ENCODE measurements at regions not wholly inside any gene's neighbourhood (a gene's known extent, or its start where the extent isn't known, plus 50 kb on each side); places are given as distances from the start of the nearest gene placed in this dataset.

- Histone ChIP-seq H3K9me3 (ENCODE audit: control insufficient read depth, low read length) (no peaks in the 10 kb centered on the region), H3K27me3 (replicated peaks; ENCODE audit: control insufficient read depth, insufficient read depth, low read length, poor library complexity, severe bottlenecking) (no peaks in the 10 kb centered on the region), H3K27ac (ENCODE audit: insufficient read depth, low read length, poor library complexity, severe bottlenecking) (no peak overlapping the region), H3K4me1 (ENCODE audit: control insufficient read depth, insufficient read depth, low read length, poor library complexity, severe bottlenecking) (no peaks in the 10 kb centered on the region), H3K4me3 (ENCODE audit: insufficient read depth, low read depth, low read length, poor library complexity, severe bottlenecking) (no peak overlapping the region), H3K36me3 (ENCODE audit: control insufficient read depth, insufficient read depth, low read length) (no peaks in the 10 kb centered on the region)
- DNase-seq: no peak
These were observed 303.8 kb downstream of the TMEM121 start for GRCh38 chr14:105830171-105830570.

GRCh38 chr14:105836160-105836559 lies 309.8 kb downstream of the TMEM121 start:
- no peak overlapping the region for H3K4me3 ChIP-seq (ENCODE audit: insufficient read depth, low read depth, low read length, poor library complexity, severe bottlenecking)
- no peaks in the 10 kb centered on the region for H3K36me3 ChIP-seq (ENCODE audit: control insufficient read depth, insufficient read depth, low read length)
- no peak overlapping the region for H3K27ac ChIP-seq (ENCODE audit: insufficient read depth, low read length, poor library complexity, severe bottlenecking)
- H3K9me3 ChIP-seq (ENCODE audit: control insufficient read depth, low read length): no peaks in the 10 kb centered on the region
- no peaks in the 10 kb centered on the region for H3K4me1 ChIP-seq (ENCODE audit: control insufficient read depth, insufficient read depth, low read length, poor library complexity, severe bottlenecking)
- no peaks in the 10 kb centered on the region for H3K27me3 ChIP-seq (replicated peaks; ENCODE audit: control insufficient read depth, insufficient read depth, low read length, poor library complexity, severe bottlenecking)
- no peak for DNase-seq

- H3K27me3 ChIP-seq (replicated peaks; ENCODE audit: control insufficient read depth, insufficient read depth, low read length, poor library complexity, severe bottlenecking): no peaks in the 10 kb centered on the region
- no peaks in the 10 kb centered on the region for H3K9me3 ChIP-seq (ENCODE audit: control insufficient read depth, low read length)
- H3K4me3 ChIP-seq (ENCODE audit: insufficient read depth, low read depth, low read length, poor library complexity, severe bottlenecking): no peak overlapping the region
- no peaks in the 10 kb centered on the region for H3K4me1 ChIP-seq (ENCODE audit: control insufficient read depth, insufficient read depth, low read length, poor library complexity, severe bottlenecking)
- no peak overlapping the region for H3K27ac ChIP-seq (ENCODE audit: insufficient read depth, low read length, poor library complexity, severe bottlenecking)
- H3K36me3 ChIP-seq (ENCODE audit: control insufficient read depth, insufficient read depth, low read length): no peaks in the 10 kb centered on the region
- no peak for DNase-seq
These were observed 310.3 kb downstream of the TMEM121 start for GRCh38 chr14:105836730-105837129.

- no peaks in the 10 kb centered on the region for H3K4me1 ChIP-seq (ENCODE audit: control insufficient read depth, insufficient read depth, low read length, poor library complexity, severe bottlenecking)
- H3K9me3 ChIP-seq (ENCODE audit: control insufficient read depth, low read length): no peaks in the 10 kb centered on the region
- DNase-seq: no peak
- H3K27ac ChIP-seq (ENCODE audit: insufficient read depth, low read length, poor library complexity, severe bottlenecking): no peak overlapping the region
- no peaks in the 10 kb centered on the region for H3K27me3 ChIP-seq (replicated peaks; ENCODE audit: control insufficient read depth, insufficient read depth, low read length, poor library complexity, severe bottlenecking)
- no peaks in the 10 kb centered on the region for H3K36me3 ChIP-seq (ENCODE audit: control insufficient read depth, insufficient read depth, low read length)
- no peak overlapping the region for H3K4me3 ChIP-seq (ENCODE audit: insufficient read depth, low read depth, low read length, poor library complexity, severe bottlenecking)
These were observed 311.1 kb downstream of the TMEM121 start for GRCh38 chr14:105837349-105838063.

GRCh38 chr14:105838107-105838506 lies 311.7 kb downstream of the TMEM121 start:
- no peaks in the 10 kb centered on the region for H3K27me3 ChIP-seq (replicated peaks; ENCODE audit: control insufficient read depth, insufficient read depth, low read length, poor library complexity, severe bottlenecking)
- H3K9me3 ChIP-seq (ENCODE audit: control insufficient read depth, low read length): no peaks in the 10 kb centered on the region
- H3K4me1 ChIP-seq (ENCODE audit: control insufficient read depth, insufficient read depth, low read length, poor library complexity, severe bottlenecking): no peaks in the 10 kb centered on the region
- no peak for DNase-seq
- H3K36me3 ChIP-seq (ENCODE audit: control insufficient read depth, insufficient read depth, low read length): no peaks in the 10 kb centered on the region
- H3K4me3 ChIP-seq (ENCODE audit: insufficient read depth, low read depth, low read length, poor library complexity, severe bottlenecking): no peak overlapping the region
- H3K27ac ChIP-seq (ENCODE audit: insufficient read depth, low read length, poor library complexity, severe bottlenecking): no peak overlapping the region

GRCh38 chr14:105838591-105839424 lies 312.4 kb downstream of the TMEM121 start:
- Histone ChIP-seq H3K9me3 (ENCODE audit: control insufficient read depth, low read length) (no peaks in the 10 kb centered on the region), H3K4me3 (ENCODE audit: insufficient read depth, low read depth, low read length, poor library complexity, severe bottlenecking) (no peak overlapping the region), H3K27me3 (replicated peaks; ENCODE audit: control insufficient read depth, insufficient read depth, low read length, poor library complexity, severe bottlenecking) (no peaks in the 10 kb centered on the region), H3K27ac (ENCODE audit: insufficient read depth, low read length, poor library complexity, severe bottlenecking) (no peak overlapping the region), H3K4me1 (ENCODE audit: control insufficient read depth, insufficient read depth, low read length, poor library complexity, severe bottlenecking) (no peaks in the 10 kb centered on the region), H3K36me3 (ENCODE audit: control insufficient read depth, insufficient read depth, low read length) (no peaks in the 10 kb centered on the region)
- DNase-seq: no peak

GRCh38 chr14:105839425-105840265 lies 313.3 kb downstream of the TMEM121 start:
- Histone ChIP-seq H3K9me3 (ENCODE audit: control insufficient read depth, low read length) (no peaks in the 10 kb centered on the region), H3K27me3 (replicated peaks; ENCODE audit: control insufficient read depth, insufficient read depth, low read length, poor library complexity, severe bottlenecking) (no peaks in the 10 kb centered on the region), H3K4me1 (ENCODE audit: control insufficient read depth, insufficient read depth, low read length, poor library complexity, severe bottlenecking) (no peaks in the 10 kb centered on the region), H3K36me3 (ENCODE audit: control insufficient read depth, insufficient read depth, low read length) (no peaks in the 10 kb centered on the region), H3K4me3 (ENCODE audit: insufficient read depth, low read depth, low read length, poor library complexity, severe bottlenecking) (no peak overlapping the region), H3K27ac (ENCODE audit: insufficient read depth, low read length, poor library complexity, severe bottlenecking) (no peak overlapping the region)
- no peak for DNase-seq

GRCh38 chr14:105840266-105841021 lies 314.1 kb downstream of the TMEM121 start:
- no peaks in the 10 kb centered on the region for H3K4me1 ChIP-seq (ENCODE audit: control insufficient read depth, insufficient read depth, low read length, poor library complexity, severe bottlenecking)
- H3K27me3 ChIP-seq (replicated peaks; ENCODE audit: control insufficient read depth, insufficient read depth, low read length, poor library complexity, severe bottlenecking): no peaks in the 10 kb centered on the region
- no peaks in the 10 kb centered on the region for H3K9me3 ChIP-seq (ENCODE audit: control insufficient read depth, low read length)
- DNase-seq: no peak
- H3K27ac ChIP-seq (ENCODE audit: insufficient read depth, low read length, poor library complexity, severe bottlenecking): no peak overlapping the region
- no peaks in the 10 kb centered on the region for H3K36me3 ChIP-seq (ENCODE audit: control insufficient read depth, insufficient read depth, low read length)
- no peak overlapping the region for H3K4me3 ChIP-seq (ENCODE audit: insufficient read depth, low read depth, low read length, poor library complexity, severe bottlenecking)

Measured in effector memory CD4-positive, alpha-beta T cell (primary cell).